KMS-11 (cell line): ENCODE measurements at regions not wholly inside any gene's neighbourhood (a gene's known extent, or its start where the extent isn't known, plus 50 kb on each side); places are given as distances from the start of the nearest gene placed in this dataset.
A peak's percentile ranks its signal among the peaks of the same experiment; 100 is the strongest.

Source experiments
- H2AFZ ChIP-seq: fragments of 200-600 bp; sonication (generic); 2 replicates; pipeline ENCODE4 v1.6.1; 2016; ENCODE audit warnings: antibody characterized with exemption, mixed run types, low read depth
- H3K27ac ChIP-seq: fragments of 200-600 bp; sonication (generic); 2 replicates; pipeline ENCODE4 v1.6.1; 2016; ENCODE audit warnings: mild to moderate bottlenecking, mixed run types
- H3K27me3 ChIP-seq: fragments of 200-600 bp; sonication (generic); 2 replicates; pipeline ENCODE4 v1.6.1; 2017; ENCODE audit warnings: mild to moderate bottlenecking, low read depth, mixed run types, moderate library complexity; ENCODE audit not compliant: insufficient read depth
- H3K36me3 ChIP-seq: fragments of 200-600 bp; sonication (generic); 2 replicates; pipeline ENCODE4 v1.6.1; 2017; ENCODE audit warnings: mild to moderate bottlenecking, mixed run types; ENCODE audit not compliant: insufficient read depth
- H3K4me1 ChIP-seq: fragments of 200-600 bp; sonication (generic); 2 replicates; pipeline ENCODE4 v1.6.1; 2016; ENCODE audit warnings: mild to moderate bottlenecking, low read depth, mixed run types; ENCODE audit not compliant: poor library complexity, severe bottlenecking
- H3K4me2 ChIP-seq: fragments of 200-600 bp; sonication (generic); 2 replicates; pipeline ENCODE4 v1.7.0; 2016; ENCODE audit warnings: mild to moderate bottlenecking, mixed run types
- H3K4me3 ChIP-seq: fragments of 200-600 bp; sonication (generic); IDR thresholded peaks from 2 replicates; pipeline ENCODE4 v1.6.1; 2017; ENCODE audit warnings: low read depth, low read length, mixed read lengths; ENCODE audit not compliant: insufficient read depth
- H3K79me2 ChIP-seq: fragments of 200-600 bp; sonication (generic); 2 replicates; pipeline ENCODE4 v1.6.1; 2016; ENCODE audit warnings: low read depth, mixed run types; ENCODE audit not compliant: insufficient read depth
- H3K9ac ChIP-seq: fragments of 200-600 bp; sonication (generic); 2 replicates; pipeline ENCODE4 v1.6.1; 2016; ENCODE audit warnings: mild to moderate bottlenecking, mixed run types
- H4K20me1 ChIP-seq: fragments of 200-600 bp; sonication (generic); 2 replicates; pipeline ENCODE4 v1.6.1; 2016; ENCODE audit warnings: mild to moderate bottlenecking, mixed run types; ENCODE audit not compliant: insufficient read depth
- TF ChIP-seq, protein P1 (sequence below): fragments of 200-600 bp; sonication (generic); conservative IDR thresholded peaks from 2 replicates; pipeline ENCODE4 v1.6.1; 2017; ENCODE audit warnings: low read depth, mild to moderate bottlenecking, antibody characterized with exemption, low read length, moderate library complexity, mixed read lengths

DNA sequence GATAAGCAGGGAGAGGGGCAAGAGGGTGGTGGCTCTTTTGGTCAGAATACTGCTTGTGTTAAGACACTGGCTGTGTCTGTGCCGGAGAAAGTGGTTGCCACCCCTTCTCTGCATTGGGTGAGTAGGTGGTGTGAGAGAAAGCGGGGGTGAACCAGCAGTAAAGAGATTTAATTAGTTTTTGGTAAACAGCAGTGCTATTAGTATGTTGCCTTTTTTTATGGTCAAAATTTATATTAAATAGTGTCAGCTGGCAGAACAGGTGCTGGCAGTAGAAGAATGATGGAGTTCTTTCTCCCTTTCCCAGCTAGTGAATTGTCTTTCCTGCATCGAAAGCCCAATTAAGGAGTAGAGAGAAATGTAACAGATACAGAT, 181.6 kb downstream of the LARP7 start:
- peak overlapping the region; percentile 78 for H2AFZ ChIP-seq
- H3K9ac ChIP-seq = peak overlapping the region; percentile 74

DNA sequence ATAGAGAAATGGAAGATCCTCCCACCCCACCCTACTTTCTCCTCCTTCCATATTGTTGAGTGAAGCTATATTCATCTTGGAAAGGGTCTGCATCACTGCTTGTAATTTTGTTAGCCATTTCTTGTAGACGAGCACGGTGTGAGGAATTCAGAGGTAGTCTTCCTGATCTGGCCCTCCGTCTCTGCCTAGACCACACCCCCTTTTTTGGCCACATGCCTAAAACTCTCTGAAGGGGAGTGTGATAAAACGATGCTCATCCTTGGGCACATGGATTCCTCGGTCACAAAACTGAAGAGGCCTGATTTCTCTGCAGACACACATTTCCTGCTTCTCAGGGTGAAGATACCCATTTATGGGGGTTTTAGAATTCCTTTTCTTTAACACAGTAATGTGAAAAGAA, 182.8 kb downstream of the LARP7 start:
- Histone ChIP-seq H3K27me3 (no peaks in the 10 kb centered on the region), H4K20me1 (no peaks in the 10 kb centered on the region), H3K9ac (no peak overlapping the region), H3K4me1 (peaks cover 4% of the 10 kb centered on the region), H3K79me2 (no peaks in the 10 kb centered on the region), H3K27ac (no peak overlapping the region), H3K4me2 (no peak overlapping the region), H2AFZ (no peak overlapping the region), H3K4me3 (no peak overlapping the region), H3K36me3 (no peaks in the 10 kb centered on the region)
- TF ChIP-seq, protein P1, sequence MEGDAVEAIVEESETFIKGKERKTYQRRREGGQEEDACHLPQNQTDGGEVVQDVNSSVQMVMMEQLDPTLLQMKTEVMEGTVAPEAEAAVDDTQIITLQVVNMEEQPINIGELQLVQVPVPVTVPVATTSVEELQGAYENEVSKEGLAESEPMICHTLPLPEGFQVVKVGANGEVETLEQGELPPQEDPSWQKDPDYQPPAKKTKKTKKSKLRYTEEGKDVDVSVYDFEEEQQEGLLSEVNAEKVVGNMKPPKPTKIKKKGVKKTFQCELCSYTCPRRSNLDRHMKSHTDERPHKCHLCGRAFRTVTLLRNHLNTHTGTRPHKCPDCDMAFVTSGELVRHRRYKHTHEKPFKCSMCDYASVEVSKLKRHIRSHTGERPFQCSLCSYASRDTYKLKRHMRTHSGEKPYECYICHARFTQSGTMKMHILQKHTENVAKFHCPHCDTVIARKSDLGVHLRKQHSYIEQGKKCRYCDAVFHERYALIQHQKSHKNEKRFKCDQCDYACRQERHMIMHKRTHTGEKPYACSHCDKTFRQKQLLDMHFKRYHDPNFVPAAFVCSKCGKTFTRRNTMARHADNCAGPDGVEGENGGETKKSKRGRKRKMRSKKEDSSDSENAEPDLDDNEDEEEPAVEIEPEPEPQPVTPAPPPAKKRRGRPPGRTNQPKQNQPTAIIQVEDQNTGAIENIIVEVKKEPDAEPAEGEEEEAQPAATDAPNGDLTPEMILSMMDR = no peak

More for the DNA sequence above, 181.6 kb downstream of the LARP7 start:
- Histone ChIP-seq H3K27me3 (no peaks in the 10 kb centered on the region), H3K4me1 (peaks cover 13% of the 10 kb centered on the region), H3K4me2 (peak overlapping the region; percentile 22), H4K20me1 (no peaks in the 10 kb centered on the region), H3K4me3 (no peak overlapping the region), H3K27ac (no peak overlapping the region), H3K36me3 (no peaks in the 10 kb centered on the region), H3K79me2 (no peaks in the 10 kb centered on the region)
- TF ChIP-seq, protein P1 = no peak

DNA sequence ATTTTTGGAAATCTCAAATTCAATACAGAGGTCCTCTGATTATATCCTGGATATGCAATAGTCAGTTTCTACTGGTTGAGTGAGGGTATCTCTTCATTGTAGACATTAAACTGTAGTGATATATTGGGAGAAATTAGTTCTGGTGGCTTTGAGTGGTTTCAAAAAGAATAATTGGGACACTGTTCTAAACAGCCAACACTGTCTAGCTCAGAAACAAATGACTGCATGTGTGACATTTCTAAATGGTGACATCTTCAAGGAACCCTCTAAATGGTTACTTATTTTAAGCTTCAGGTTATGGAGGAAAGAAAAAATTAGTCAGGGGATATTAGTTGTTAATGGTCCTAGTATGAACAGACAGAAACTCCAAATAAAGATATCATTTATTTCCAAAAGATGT, 186.2 kb downstream of the LARP7 start:
- H3K4me2 ChIP-seq = no peak overlapping the region
- H2AFZ ChIP-seq = no peak overlapping the region
- H3K4me3 ChIP-seq = no peak overlapping the region
- no peaks in the 10 kb centered on the region for H3K4me1 ChIP-seq
- H3K27me3 ChIP-seq = no peaks in the 10 kb centered on the region
- TF ChIP-seq, protein P1 = no peak
- no peaks in the 10 kb centered on the region for H4K20me1 ChIP-seq
- H3K79me2 ChIP-seq = no peaks in the 10 kb centered on the region
- no peak overlapping the region for H3K27ac ChIP-seq
- H3K36me3 ChIP-seq = no peaks in the 10 kb centered on the region
- no peak overlapping the region for H3K9ac ChIP-seq

DNA sequence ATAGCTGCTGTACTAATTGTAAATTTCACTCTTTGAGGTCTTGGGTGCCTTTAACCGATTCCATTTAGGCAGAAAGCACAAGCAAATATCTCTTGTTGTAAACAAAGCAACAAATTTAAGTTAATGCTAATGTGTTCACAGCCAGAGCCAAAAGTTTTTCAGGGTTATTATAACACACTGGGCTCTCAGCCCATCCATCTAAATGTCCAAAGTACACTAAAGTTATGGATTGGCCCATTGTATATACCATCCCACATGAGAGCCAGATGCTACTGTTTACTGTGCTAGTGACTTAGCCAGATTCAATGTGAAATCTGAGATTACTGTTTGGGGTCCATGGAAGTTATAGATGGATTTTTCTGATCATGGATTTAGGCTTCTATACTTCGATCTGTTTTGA, 186.7 kb downstream of the LARP7 start:
- Histone ChIP-seq H3K36me3 (no peaks in the 10 kb centered on the region), H3K4me1 (no peaks in the 10 kb centered on the region), H2AFZ (no peak overlapping the region), H3K4me2 (no peak overlapping the region), H3K27ac (no peak overlapping the region), H3K9ac (no peak overlapping the region), H3K27me3 (no peaks in the 10 kb centered on the region), H3K4me3 (no peak overlapping the region), H4K20me1 (no peaks in the 10 kb centered on the region), H3K79me2 (no peaks in the 10 kb centered on the region)
- TF ChIP-seq, protein P1 = no peak
